H9 (cell line): ENCODE measurements at regions not wholly inside any gene's neighbourhood (a gene's known extent, or its start where the extent isn't known, plus 50 kb on each side); places are given as distances from the start of the nearest gene placed in this dataset.

Experiments
- DNase-seq: peaks from one replicate; pipeline ENCODE4 v3.0.0-alpha.2; 2017
- H2AFZ ChIP-seq: one replicate; pipeline ENCODE4 v1.6.1; 2013; ENCODE audit warnings: mild to moderate bottlenecking, low read length, control low read depth, moderate library complexity
- H2AK5ac ChIP-seq: 2 replicates; pipeline ENCODE4 v1.6.1; 2013; ENCODE audit warnings: low read length, control low read depth, mixed read lengths; ENCODE audit not compliant: insufficient read length
- H2BK120ac ChIP-seq: one replicate; pipeline ENCODE4 v1.6.1; 2013; ENCODE audit warnings: low read depth, mild to moderate bottlenecking, low read length, control low read depth, inconsistent platforms; ENCODE audit not compliant: poor library complexity, severe bottlenecking
- H2BK12ac ChIP-seq: 2 replicates; pipeline ENCODE4 v1.6.1; 2013; ENCODE audit warnings: low read length, control low read depth, mixed read lengths, low read depth; ENCODE audit not compliant: insufficient read length
- H2BK15ac ChIP-seq: 2 replicates; pipeline ENCODE4 v1.6.1; 2013; ENCODE audit warnings: low read depth, low read length, control low read depth
- H2BK20ac ChIP-seq: one replicate; pipeline ENCODE4 v1.6.1; 2013; ENCODE audit warnings: low read depth, mild to moderate bottlenecking, low read length, control low read depth, inconsistent platforms; ENCODE audit not compliant: poor library complexity, severe bottlenecking
- H2BK5ac ChIP-seq: 2 replicates; pipeline ENCODE4 v1.6.1; 2013; ENCODE audit warnings: low read length, control low read depth, mixed read lengths; ENCODE audit not compliant: insufficient read length
- H3K14ac ChIP-seq: 2 replicates; pipeline ENCODE4 v1.6.1; 2013; ENCODE audit warnings: low read length, control low read depth; ENCODE audit not compliant: insufficient read depth
- H3K18ac ChIP-seq: 2 replicates; pipeline ENCODE4 v1.6.1; 2013; ENCODE audit warnings: low read depth, mild to moderate bottlenecking, mixed read lengths, low read length, control low read depth; ENCODE audit not compliant: insufficient read length
- H3K23ac ChIP-seq: 2 replicates; pipeline ENCODE4 v1.6.1; 2013; ENCODE audit warnings: low read length, control low read depth, mixed read lengths, low read depth; ENCODE audit not compliant: insufficient read length
- H3K23me2 ChIP-seq: 2 replicates; pipeline ENCODE4 v1.6.1; 2013; ENCODE audit warnings: low read depth, mild to moderate bottlenecking, mixed read lengths, low read length, control low read depth; ENCODE audit not compliant: insufficient read length, poor library complexity, severe bottlenecking
- H3K27ac ChIP-seq: 2 replicates; pipeline ENCODE4 v1.5.1; 2013; ENCODE audit warnings: low read length, control low read depth, mixed read lengths, low read depth; ENCODE audit not compliant: insufficient read length
- H3K27me3 ChIP-seq: 2 replicates; pipeline ENCODE4 v1.6.1; 2013; ENCODE audit warnings: low read length, control low read depth, inconsistent platforms; ENCODE audit not compliant: insufficient read depth
- H3K4ac ChIP-seq: 2 replicates; pipeline ENCODE4 v1.6.1; 2013; ENCODE audit warnings: low read depth, mild to moderate bottlenecking, control low read depth, inconsistent platforms, low read length, moderate library complexity
- H3K4me1 ChIP-seq: 2 replicates; pipeline ENCODE4 v1.6.1; 2013; ENCODE audit warnings: low read length, control low read depth, inconsistent platforms; ENCODE audit not compliant: insufficient read depth
- H3K4me2 ChIP-seq: 2 replicates; pipeline ENCODE4 v1.6.1; 2013; ENCODE audit warnings: low read length, control low read depth, mixed read lengths; ENCODE audit not compliant: insufficient read length, insufficient read depth
- H3K56ac ChIP-seq: 2 replicates; pipeline ENCODE4 v1.6.1; 2013; ENCODE audit warnings: low read depth, mild to moderate bottlenecking, mixed read lengths, low read length, control low read depth; ENCODE audit not compliant: insufficient read length
- H3K79me1 ChIP-seq: 2 replicates; pipeline ENCODE4 v1.6.1; 2013; ENCODE audit warnings: low read depth, mild to moderate bottlenecking, moderate library complexity, low read length, control low read depth, inconsistent platforms; ENCODE audit not compliant: insufficient read depth, poor library complexity, severe bottlenecking
- H3K79me2 ChIP-seq: 2 replicates; pipeline ENCODE4 v1.6.1; 2013; ENCODE audit warnings: low read length, control low read depth, inconsistent platforms; ENCODE audit not compliant: insufficient read depth
- H3K9ac ChIP-seq: 2 replicates; pipeline ENCODE4 v1.6.1; 2013; ENCODE audit warnings: low read length, control low read depth, mixed read lengths; ENCODE audit not compliant: insufficient read length; ENCODE audit errors: extremely low read depth
- H3K9me3 ChIP-seq: one replicate; pipeline ENCODE4 v1.6.1; 2013; ENCODE audit warnings: low read depth, low read length, inconsistent platforms; ENCODE audit not compliant: control insufficient read depth
- H3T11ph ChIP-seq: one replicate; pipeline ENCODE4 v1.6.1; 2013; ENCODE audit warnings: mild to moderate bottlenecking, low read length, control low read depth, inconsistent platforms
- H4K20me1 ChIP-seq: one replicate; pipeline ENCODE4 v1.6.1; 2013; ENCODE audit not compliant: control insufficient read depth, insufficient read length, insufficient read depth
- H4K5ac ChIP-seq: 2 replicates; pipeline ENCODE4 v1.6.1; 2013; ENCODE audit warnings: low read depth, mild to moderate bottlenecking, mixed read lengths, low read length, control low read depth; ENCODE audit not compliant: insufficient read length
- H4K8ac ChIP-seq: replicated peaks from 2 replicates; pipeline ENCODE4 v1.6.1; 2013; ENCODE audit warnings: low read length, control low read depth, mixed read lengths, low read depth; ENCODE audit not compliant: insufficient read length
- H4K91ac ChIP-seq: 2 replicates; pipeline ENCODE4 v1.6.1; 2013; ENCODE audit warnings: low read depth, mild to moderate bottlenecking, moderate library complexity, mixed read lengths, low read length, control low read depth; ENCODE audit not compliant: insufficient read length
- H3K27ac Mint-ChIP-seq, 3 experiments: 2 replicates in 2 of 3; 3 replicates in 1 of 3; pipeline ENCODE4 v1.8.0; 2020 to 2021; ENCODE audit warnings: mixed read lengths in 3 of 3, mild to moderate bottlenecking in 1 of 3, moderate library complexity in 1 of 3
- H3K27me3 Mint-ChIP-seq: 2 replicates; pipeline ENCODE4 v1.8.0; 2021; ENCODE audit warnings: low read depth, mild to moderate bottlenecking, moderate library complexity, mixed read lengths
- H3K36me3 Mint-ChIP-seq, 3 experiments: 2 replicates in 2 of 3; 3 replicates in 1 of 3; pipeline ENCODE4 v1.8.0; 2020 to 2021; ENCODE audit warnings: low read depth in 3 of 3, mixed read lengths in 3 of 3; ENCODE audit not compliant: insufficient read depth in 1 of 3
- H3K4me1 Mint-ChIP-seq, 2 experiments: 2 replicates each; pipeline ENCODE4 v1.8.0; 2020; ENCODE audit warnings: mixed read lengths in 2 of 2
- H3K4me3 Mint-ChIP-seq, 2 experiments: 2 replicates in 1 of 2; 3 replicates in 1 of 2; pipeline ENCODE4 v1.8.0; 2020 to 2021; ENCODE audit warnings: mild to moderate bottlenecking in 2 of 2, mixed read lengths in 2 of 2, moderate library complexity in 1 of 2
- H3K9me3 Mint-ChIP-seq, 2 experiments: 2 replicates in 1 of 2; 3 replicates in 1 of 2; pipeline ENCODE4 v1.8.0; 2020; ENCODE audit warnings: mild to moderate bottlenecking in 2 of 2, mixed read lengths in 2 of 2, moderate library complexity in 1 of 2
- CTCF ChIP-seq: fragments of 200-600 bp; sonication (generic); conservative IDR thresholded peaks from 3 replicates; pipeline ENCODE4 v1.8.0; 2021; ENCODE audit warnings: antibody characterized with exemption, mild to moderate bottlenecking
- WGBS: extraction: QIAGEN DNeasy Blood & Tissue Kit; methylation state at CpG from one replicate; pipeline ENCODE4 v1.1.7; 2013; ENCODE audit warnings: missing lambda C conversion rate, low lambda C conversion rate, mixed read lengths; ENCODE audit not compliant: insufficient read length; ENCODE audit errors: extremely low coverage; 5-methylcytosine and 5-hydroxymethylcytosine counted together

GRCh38 chr2:15704086-15704787 is 112.6 kb downstream of the DDX1 start:
- no peak overlapping the region for H3K9ac ChIP-seq
- no peak overlapping the region for H2AK5ac ChIP-seq
- DNase-seq, result no peak
- no peak overlapping the region for H3K4me2 ChIP-seq
- Mint-ChIP-seq H3K4me1 (0 out of 4 replicates have a peak, but pooled peaks cover 0 to 2% of the 10 kb centered on the region in 2 experiments), H3K36me3 (no peaks in the 10 kb centered on the region), H3K27me3 (no peaks in the 10 kb centered on the region; the same call in 1 of the 2 replicates), H3K4me3 (no peak overlapping the region), H3K9me3 (0 out of 5 replicates have a peak, but pooled peaks cover 0 to 2% of the 10 kb centered on the region in 2 experiments), H3K27ac (peak overlapping the region in 1 of 3 experiments; percentile 30; a peak in 1 of 7 replicates)
- no peak overlapping the region for H4K5ac ChIP-seq
- no peak overlapping the region for H3K27ac ChIP-seq
- no peak overlapping the region for H3K14ac ChIP-seq
- no peak overlapping the region for H4K8ac ChIP-seq
- H3K18ac ChIP-seq, result no peak overlapping the region
- no peaks in the 10 kb centered on the region for H3K4me1 ChIP-seq
- no peak overlapping the region for H3K56ac ChIP-seq
- H2BK20ac ChIP-seq, result no peak overlapping the region
- no peaks in the 10 kb centered on the region for H3K79me2 ChIP-seq
- no peaks in the 10 kb centered on the region for H3K79me1 ChIP-seq
- H2BK15ac ChIP-seq, result no peak overlapping the region
- H4K91ac ChIP-seq, result no peak overlapping the region
- no peak overlapping the region for H2BK12ac ChIP-seq
- H3K23ac ChIP-seq, result no peak overlapping the region
- no peaks in the 10 kb centered on the region for H4K20me1 ChIP-seq
- no peak overlapping the region for H2AFZ ChIP-seq
- WGBS, result no CpG with 5 or more reads among the region's 2 CpGs
- no peak overlapping the region for H3T11ph ChIP-seq
- H2BK5ac ChIP-seq, result no peak overlapping the region
- no peak overlapping the region for H3K4ac ChIP-seq
- no peaks in the 10 kb centered on the region for H3K27me3 ChIP-seq
- TF ChIP-seq CTCF, result no peak
- no peak overlapping the region for H2BK120ac ChIP-seq
- no peaks in the 10 kb centered on the region for H3K9me3 ChIP-seq
- H3K23me2 ChIP-seq, result no peaks in the 10 kb centered on the region
